ENCODE measurements at regions not wholly inside any gene's neighbourhood (a gene's known extent, or its start where the extent isn't known, plus 50 kb on each side); places are given as distances from the start of the nearest gene placed in this dataset.

GRCh38 chr16:85362443-85362842 is 250.2 kb upstream of the CIBAR2 start:
- TF ChIP-seq CTCF (IDR thresholded peaks at IDR 0.05; ENCODE audit: low read depth, low read length, missing control alignments), result no peak
- in situ Hi-C loops (cut with HindIII; ENCODE audit: low sequenced_read_pairs), result no loop called here
- no peak overlapping the region for H3K4me3 ChIP-seq (ENCODE audit: low read depth, low read length)
- DNase-seq (ENCODE audit: low read depth), result no peak

GRCh38 chr16:85363427-85363826 is 249.7 kb upstream of the GSE1 start:
- in situ Hi-C loops (cut with HindIII; ENCODE audit: low sequenced_read_pairs), result no loop called here
- DNase-seq (ENCODE audit: low read depth), result no peak
- TF ChIP-seq CTCF (IDR thresholded peaks at IDR 0.05; ENCODE audit: low read depth, low read length, missing control alignments), result peak; percentile 19
- H3K4me3 ChIP-seq (ENCODE audit: low read depth, low read length), result no peak overlapping the region

- in situ Hi-C loops (cut with HindIII; ENCODE audit: low sequenced_read_pairs), result no loop called here
Measured at GRCh38 chr16:85363881-85364280, 249.2 kb upstream of the GSE1 start.

GRCh38 chr16:85364323-85365040 is 248.6 kb upstream of the GSE1 start:
- in situ Hi-C loops (cut with HindIII; ENCODE audit: low sequenced_read_pairs), result loop anchor here (5.0 kb wide), 2 partner anchors 47 to 83 kb away; no protein-coding TSS in a partner anchor
- TF ChIP-seq CTCF (IDR thresholded peaks at IDR 0.05; ENCODE audit: low read depth, low read length, missing control alignments), result no peak
- DNase-seq (ENCODE audit: low read depth), result no peak
- no peak overlapping the region for H3K4me3 ChIP-seq (ENCODE audit: low read depth, low read length)

More at GRCh38 chr16:85363881-85364280, 249.2 kb upstream of the GSE1 start:
- DNase-seq (ENCODE audit: low read depth), result peak; percentile 87
- no peak overlapping the region for H3K4me3 ChIP-seq (ENCODE audit: low read depth, low read length)
- TF ChIP-seq CTCF (IDR thresholded peaks at IDR 0.05; ENCODE audit: low read depth, low read length, missing control alignments), result no peak

GRCh38 chr16:85365120-85365519 is 248.0 kb upstream of the GSE1 start:
- H3K4me3 ChIP-seq (ENCODE audit: low read depth, low read length), result no peak overlapping the region
- no peak for DNase-seq (ENCODE audit: low read depth)
- TF ChIP-seq CTCF (IDR thresholded peaks at IDR 0.05; ENCODE audit: low read depth, low read length, missing control alignments), result no peak
- in situ Hi-C loops (cut with HindIII; ENCODE audit: low sequenced_read_pairs), result loop anchor here (5.0 kb wide), 2 partner anchors 48 to 82 kb away; no protein-coding TSS in a partner anchor

GRCh38 chr16:85366031-85366763 is 246.9 kb upstream of the GSE1 start:
- DNase-seq (ENCODE audit: low read depth), result no peak
- H3K4me3 ChIP-seq (ENCODE audit: low read depth, low read length), result no peak overlapping the region
- no peak for TF ChIP-seq CTCF (IDR thresholded peaks at IDR 0.05; ENCODE audit: low read depth, low read length, missing control alignments)
- in situ Hi-C loops (cut with HindIII; ENCODE audit: low sequenced_read_pairs), result loop anchor here (5.0 kb wide), 2 partner anchors 49 to 81 kb away; no protein-coding TSS in a partner anchor
